ENCODE measurements at regions not wholly inside any gene's neighbourhood (a gene's known extent, or its start where the extent isn't known, plus 50 kb on each side); places are given as distances from the start of the nearest gene placed in this dataset.

DNA sequence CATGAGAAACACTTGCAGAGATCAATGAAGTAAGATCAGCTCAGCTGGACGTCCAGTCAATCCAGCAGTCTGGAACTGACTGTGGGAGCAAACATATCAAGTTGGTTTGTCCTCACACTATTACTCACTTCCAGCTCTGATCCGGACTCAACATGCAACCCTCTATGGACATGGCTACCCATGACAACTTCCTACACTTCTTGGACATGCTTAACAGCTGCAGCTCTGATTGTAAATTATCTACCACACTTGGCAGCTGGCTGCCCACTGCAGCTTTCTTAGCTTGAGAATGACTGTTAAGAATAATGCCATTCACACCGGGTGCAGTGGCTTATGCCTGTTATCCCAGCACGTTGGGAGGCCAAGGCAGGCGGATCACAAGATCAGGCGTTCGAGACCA is 429.8 kb downstream of the EPHA4 start:
- no peaks in the 10 kb centered on the region for H3K27me3 Mint-ChIP-seq (ENCODE audit: unreplicated experiment)
- no peaks in the 10 kb centered on the region for H3K9me3 Mint-ChIP-seq (ENCODE audit: unreplicated experiment)
- no peak overlapping the region for H3K4me3 Mint-ChIP-seq (ENCODE audit: unreplicated experiment)
- H3K4me1 Mint-ChIP-seq (ENCODE audit: low read depth, unreplicated experiment): no peaks in the 10 kb centered on the region
- no peak for DNase-seq
- no peaks in the 10 kb centered on the region for H3K36me3 Mint-ChIP-seq (ENCODE audit: unreplicated experiment)
- no peak overlapping the region for H3K27ac Mint-ChIP-seq (ENCODE audit: unreplicated experiment)
- no peak for TF ChIP-seq CTCF (IDR thresholded peaks at IDR 0.05; ENCODE audit: partially characterized antibody, unreplicated experiment)

DNA sequence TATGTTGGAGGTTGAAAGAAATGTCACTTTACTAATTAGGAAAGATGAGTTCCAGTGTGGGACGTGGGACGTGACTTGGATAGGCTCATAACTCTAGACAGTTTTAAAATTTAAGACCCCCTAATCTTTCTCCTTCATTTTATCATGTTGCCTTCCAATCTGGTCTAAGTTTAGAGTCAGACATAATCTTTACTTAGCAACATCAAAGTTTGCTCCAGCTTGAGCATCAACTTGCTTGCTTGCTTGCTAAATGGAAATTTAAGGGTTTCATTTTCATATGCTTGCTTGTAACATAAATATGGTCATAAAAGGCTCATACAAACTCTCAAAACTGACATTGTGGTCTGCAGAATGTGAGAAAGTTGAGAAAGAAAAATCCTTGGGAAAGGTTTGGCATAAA is 428.9 kb downstream of the EPHA4 start:
- TF ChIP-seq CTCF (IDR thresholded peaks at IDR 0.05; ENCODE audit: partially characterized antibody, unreplicated experiment): no peak
- H3K4me3 Mint-ChIP-seq (ENCODE audit: unreplicated experiment): no peak overlapping the region
- H3K36me3 Mint-ChIP-seq (ENCODE audit: unreplicated experiment): no peaks in the 10 kb centered on the region
- no peaks in the 10 kb centered on the region for H3K9me3 Mint-ChIP-seq (ENCODE audit: unreplicated experiment)
- no peak overlapping the region for H3K27ac Mint-ChIP-seq (ENCODE audit: unreplicated experiment)
- H3K27me3 Mint-ChIP-seq (ENCODE audit: unreplicated experiment): no peaks in the 10 kb centered on the region
- H3K4me1 Mint-ChIP-seq (ENCODE audit: low read depth, unreplicated experiment): no peaks in the 10 kb centered on the region
- no peak for DNase-seq

DNA sequence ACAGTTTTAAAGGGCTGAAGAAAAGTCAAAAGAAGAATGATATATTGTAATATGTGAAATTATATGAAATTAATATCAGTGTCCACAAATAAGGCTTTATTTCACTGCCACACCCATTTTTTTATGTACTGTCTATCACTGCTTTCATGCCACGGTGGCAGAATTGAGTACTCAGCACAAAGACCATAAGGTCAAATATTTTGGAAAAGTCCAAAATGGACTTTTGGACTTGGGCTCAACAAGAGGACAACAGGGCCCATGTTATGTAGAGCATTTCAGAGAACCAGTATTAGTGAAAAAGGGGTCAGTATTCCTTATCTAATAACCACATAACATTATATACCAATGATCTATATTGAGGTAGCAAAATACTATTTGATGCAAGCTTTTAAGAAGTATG is 427.2 kb downstream of the EPHA4 start:
- no peaks in the 10 kb centered on the region for H3K4me1 Mint-ChIP-seq (ENCODE audit: low read depth, unreplicated experiment)
- H3K9me3 Mint-ChIP-seq (ENCODE audit: unreplicated experiment): no peaks in the 10 kb centered on the region
- TF ChIP-seq CTCF (IDR thresholded peaks at IDR 0.05; ENCODE audit: partially characterized antibody, unreplicated experiment): no peak
- no peak overlapping the region for H3K4me3 Mint-ChIP-seq (ENCODE audit: unreplicated experiment)
- no peaks in the 10 kb centered on the region for H3K36me3 Mint-ChIP-seq (ENCODE audit: unreplicated experiment)
- H3K27ac Mint-ChIP-seq (ENCODE audit: unreplicated experiment): no peak overlapping the region
- DNase-seq: no peak
- H3K27me3 Mint-ChIP-seq (ENCODE audit: unreplicated experiment): no peaks in the 10 kb centered on the region

GRCh38 chr2:221145396-221145795 is 426.7 kb downstream of the EPHA4 start:
- H3K4me1 Mint-ChIP-seq (ENCODE audit: low read depth, unreplicated experiment): no peaks in the 10 kb centered on the region
- TF ChIP-seq CTCF (IDR thresholded peaks at IDR 0.05; ENCODE audit: partially characterized antibody, unreplicated experiment): no peak
- no peak overlapping the region for H3K27ac Mint-ChIP-seq (ENCODE audit: unreplicated experiment)
- H3K27me3 Mint-ChIP-seq (ENCODE audit: unreplicated experiment): no peaks in the 10 kb centered on the region
- H3K9me3 Mint-ChIP-seq (ENCODE audit: unreplicated experiment): no peaks in the 10 kb centered on the region
- no peak for DNase-seq
- no peak overlapping the region for H3K4me3 Mint-ChIP-seq (ENCODE audit: unreplicated experiment)
- H3K36me3 Mint-ChIP-seq (ENCODE audit: unreplicated experiment): no peaks in the 10 kb centered on the region

- no peaks in the 10 kb centered on the region for H3K9me3 Mint-ChIP-seq (ENCODE audit: unreplicated experiment)
- H3K36me3 Mint-ChIP-seq (ENCODE audit: unreplicated experiment): no peaks in the 10 kb centered on the region
- no peak for TF ChIP-seq CTCF (IDR thresholded peaks at IDR 0.05; ENCODE audit: partially characterized antibody, unreplicated experiment)
- no peak for DNase-seq
- H3K27ac Mint-ChIP-seq (ENCODE audit: unreplicated experiment): no peak overlapping the region
- no peak overlapping the region for H3K4me3 Mint-ChIP-seq (ENCODE audit: unreplicated experiment)
- peaks cover 1% of the 10 kb centered on the region for H3K27me3 Mint-ChIP-seq (ENCODE audit: unreplicated experiment)
- H3K4me1 Mint-ChIP-seq (ENCODE audit: low read depth, unreplicated experiment): peaks cover 11% of the 10 kb centered on the region
Measured at GRCh38 chr2:221153226-221153625, 418.9 kb downstream of the EPHA4 start.
